NOMO-1 treated with dmso at 0.1 percent for 144 hours (cell line): ENCODE measurements at regions not wholly inside any gene's neighbourhood (a gene's known extent, or its start where the extent isn't known, plus 50 kb on each side); places are given as distances from the start of the nearest gene placed in this dataset.
"Not testable (repeated sequence)": the region's sequence is repeated elsewhere in the genome, so short reads cannot be mapped to it uniquely, and the experiment has no call there.

Source experiments
- DNase-seq: peaks from one replicate; lab custom pipeline; 2025; ENCODE audit not compliant: unreplicated experiment; lab: John Stamatoyannopoulos, UW

DNA sequence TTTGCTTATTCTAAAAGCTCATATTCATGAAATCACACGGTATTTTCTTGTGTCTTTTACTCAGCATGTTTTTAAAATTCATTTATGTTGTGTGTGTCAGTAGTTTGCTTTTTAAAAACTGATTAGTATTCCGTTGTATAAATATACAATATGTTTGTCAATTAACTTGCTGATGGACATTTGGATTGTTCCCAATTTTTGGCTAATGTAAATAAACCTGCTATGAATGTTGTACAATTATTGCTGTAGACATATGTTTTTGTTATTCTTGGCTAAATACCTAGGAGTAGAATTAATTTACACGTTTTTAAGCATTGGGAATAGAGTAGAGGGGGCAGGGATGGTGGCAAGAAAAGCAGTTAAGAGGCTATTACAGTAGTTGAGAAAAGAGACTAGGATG lies 199.5 kb upstream of the CCL2 start:
- DNase-seq = no peak

DNA sequence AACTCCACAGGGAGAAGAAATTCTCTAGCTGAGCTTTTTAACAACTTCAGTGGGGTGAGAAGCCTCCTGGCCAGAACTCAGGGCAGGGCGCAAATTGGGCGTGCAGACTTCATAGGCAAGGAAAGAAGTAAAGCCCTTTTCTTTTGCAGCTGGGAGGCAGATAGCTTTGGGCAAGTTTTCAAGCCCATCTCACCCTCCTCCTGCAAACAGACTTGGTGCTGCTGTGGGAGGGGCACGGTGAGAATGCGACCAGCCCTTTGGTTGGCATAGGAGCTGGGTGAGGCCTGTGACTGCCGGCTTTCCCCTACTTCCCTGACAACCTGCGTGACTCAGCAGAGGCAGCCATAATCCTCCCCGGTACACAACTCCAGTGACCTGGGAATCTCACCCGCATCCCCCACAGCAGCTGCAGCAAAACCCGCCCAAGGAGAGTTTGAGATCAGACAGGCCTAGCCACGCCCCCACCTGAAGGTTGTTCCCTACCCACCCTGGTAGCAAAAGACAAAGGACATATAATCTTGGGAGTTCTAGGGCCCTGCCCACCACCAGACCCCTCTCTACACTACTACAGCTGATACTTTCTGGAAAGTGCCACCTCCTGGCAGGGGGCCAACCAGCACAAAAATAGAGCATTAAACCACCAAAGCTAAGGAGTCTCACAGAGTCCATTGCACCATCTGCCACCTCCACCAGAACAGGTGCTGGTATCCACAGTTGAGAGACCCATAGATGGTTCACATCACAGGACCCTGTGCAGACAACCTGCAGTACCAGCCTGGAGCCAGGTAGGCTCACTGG lies 195.5 kb upstream of the CCL2 start:
- no peak for DNase-seq

DNA sequence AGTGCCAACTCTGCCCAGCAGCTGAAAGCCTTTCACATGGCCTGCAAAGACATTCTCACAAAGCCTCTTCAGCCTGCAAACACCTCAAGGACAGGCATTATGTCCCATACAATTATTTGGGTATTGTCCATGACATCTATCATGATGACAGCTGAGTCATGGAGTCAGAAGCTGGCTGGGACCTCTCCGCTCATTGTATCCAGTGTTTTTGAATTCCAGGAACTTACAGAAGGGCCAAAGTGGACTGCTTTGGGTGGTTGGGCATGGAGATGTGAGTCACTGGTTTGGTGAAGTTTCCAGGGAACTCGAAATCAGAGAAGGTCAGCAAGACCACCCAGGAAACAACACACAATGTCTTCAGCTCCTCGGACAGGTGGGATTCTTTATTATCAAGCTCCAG lies 188.6 kb upstream of the CCL2 start:
- DNase-seq = no peak

DNA sequence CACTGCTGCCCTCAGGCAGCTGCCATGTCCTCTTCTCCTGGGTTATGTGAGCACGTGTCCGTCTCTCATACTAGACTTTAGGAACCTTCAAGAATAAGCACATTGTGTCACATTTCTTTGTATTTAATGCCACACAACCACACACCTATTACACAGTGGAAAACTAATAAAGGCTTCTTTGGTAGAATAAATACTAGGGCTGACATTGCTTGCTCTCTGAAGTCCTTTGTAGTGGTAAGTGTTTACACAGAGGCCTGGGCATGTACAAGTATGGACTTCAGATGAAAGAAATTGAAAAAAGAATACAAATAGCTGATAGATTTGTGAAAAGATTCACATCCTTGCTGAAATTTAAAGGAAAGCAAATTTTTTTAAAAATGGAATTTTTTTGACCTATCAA lies 188.1 kb upstream of the CCL2 start:
- DNase-seq = no peak

DNA sequence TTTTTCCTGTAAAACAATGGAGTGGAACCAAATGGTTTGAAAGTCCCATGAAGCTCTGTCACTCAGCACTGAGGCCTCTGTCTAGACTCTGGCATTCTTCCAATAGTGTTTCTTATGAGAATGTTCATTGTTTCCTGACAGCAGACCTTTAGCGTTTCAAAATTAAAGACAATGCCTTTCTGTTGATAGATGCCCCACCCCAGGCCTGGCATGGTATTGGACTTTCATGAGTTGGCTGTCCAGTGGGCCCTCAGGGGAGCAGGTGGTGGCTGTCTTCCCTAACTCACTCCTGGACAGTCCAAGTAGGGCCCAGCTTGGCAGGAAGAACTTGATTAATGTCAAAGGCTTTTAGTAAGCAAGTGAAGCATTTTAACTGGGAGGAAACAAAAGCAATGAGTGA lies 186.5 kb upstream of the CCL2 start:
- DNase-seq = no peak

DNA sequence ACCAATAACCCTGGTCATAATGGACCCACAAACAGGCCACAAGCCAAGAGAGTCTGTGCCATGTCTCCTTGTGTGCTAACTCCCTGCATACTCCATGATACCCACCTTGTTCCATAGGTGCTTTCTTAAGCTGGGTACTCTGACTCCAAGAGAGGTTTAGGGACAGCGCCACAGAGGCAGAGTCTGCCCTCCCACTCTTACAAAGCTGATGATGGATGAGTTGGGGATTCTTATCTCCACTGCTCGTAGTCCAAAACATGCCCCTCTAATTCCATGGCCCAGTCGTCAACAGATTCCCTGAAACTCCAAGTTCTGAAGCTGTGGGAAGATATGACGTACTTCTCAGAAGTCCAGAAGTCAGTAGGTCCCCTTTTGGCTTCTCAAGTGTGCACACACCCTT lies 184.4 kb upstream of the CCL2 start:
- no peak for DNase-seq

DNA sequence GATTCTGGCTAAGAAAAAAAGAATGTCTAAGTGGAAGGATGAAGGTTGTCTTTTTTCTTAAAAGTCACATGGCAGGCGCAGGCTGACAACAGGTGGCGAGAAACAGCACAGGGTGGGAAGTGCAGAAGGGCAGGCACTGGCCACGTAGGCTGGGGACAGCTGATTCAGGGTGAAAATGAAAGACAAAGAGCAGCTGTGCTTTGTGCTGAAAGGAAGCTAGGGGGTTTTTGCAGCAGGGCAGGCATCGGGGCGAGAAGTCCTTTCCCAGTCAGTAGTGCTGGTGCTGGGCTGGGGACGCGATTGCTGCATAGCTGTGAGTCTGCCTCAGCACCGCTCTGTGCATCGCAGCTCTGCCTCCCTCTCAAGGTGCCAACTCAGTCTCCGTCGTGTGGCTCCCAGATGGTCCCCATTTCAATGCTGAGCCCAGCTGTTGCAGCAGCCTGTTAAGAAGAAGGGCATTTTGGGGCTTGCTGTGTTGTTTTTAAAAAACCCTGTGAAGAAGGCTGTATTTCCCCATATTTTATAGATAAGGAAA lies 183.1 kb upstream of the CCL2 start:
- no peak for DNase-seq

DNA sequence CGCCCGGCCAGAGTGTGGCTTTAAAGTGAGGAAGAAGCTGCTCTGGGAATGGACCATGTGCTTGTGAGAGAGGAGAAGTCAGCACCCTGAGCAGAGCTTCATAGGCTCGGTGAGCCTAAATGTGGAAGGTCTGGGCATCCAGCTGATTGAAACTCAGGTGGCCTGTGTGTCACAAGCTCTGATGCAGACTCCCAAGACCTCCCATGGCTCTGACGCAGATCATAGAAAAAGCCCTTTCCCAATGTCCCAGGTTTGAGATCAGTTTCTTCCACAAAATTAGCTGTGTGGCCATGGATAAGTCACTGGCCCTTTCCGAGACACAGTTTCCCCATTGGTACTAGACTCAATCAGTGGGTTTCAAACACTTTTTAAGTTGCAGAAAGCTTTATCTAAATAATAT lies 180.0 kb upstream of the CCL2 start:
- no peak for DNase-seq

DNA sequence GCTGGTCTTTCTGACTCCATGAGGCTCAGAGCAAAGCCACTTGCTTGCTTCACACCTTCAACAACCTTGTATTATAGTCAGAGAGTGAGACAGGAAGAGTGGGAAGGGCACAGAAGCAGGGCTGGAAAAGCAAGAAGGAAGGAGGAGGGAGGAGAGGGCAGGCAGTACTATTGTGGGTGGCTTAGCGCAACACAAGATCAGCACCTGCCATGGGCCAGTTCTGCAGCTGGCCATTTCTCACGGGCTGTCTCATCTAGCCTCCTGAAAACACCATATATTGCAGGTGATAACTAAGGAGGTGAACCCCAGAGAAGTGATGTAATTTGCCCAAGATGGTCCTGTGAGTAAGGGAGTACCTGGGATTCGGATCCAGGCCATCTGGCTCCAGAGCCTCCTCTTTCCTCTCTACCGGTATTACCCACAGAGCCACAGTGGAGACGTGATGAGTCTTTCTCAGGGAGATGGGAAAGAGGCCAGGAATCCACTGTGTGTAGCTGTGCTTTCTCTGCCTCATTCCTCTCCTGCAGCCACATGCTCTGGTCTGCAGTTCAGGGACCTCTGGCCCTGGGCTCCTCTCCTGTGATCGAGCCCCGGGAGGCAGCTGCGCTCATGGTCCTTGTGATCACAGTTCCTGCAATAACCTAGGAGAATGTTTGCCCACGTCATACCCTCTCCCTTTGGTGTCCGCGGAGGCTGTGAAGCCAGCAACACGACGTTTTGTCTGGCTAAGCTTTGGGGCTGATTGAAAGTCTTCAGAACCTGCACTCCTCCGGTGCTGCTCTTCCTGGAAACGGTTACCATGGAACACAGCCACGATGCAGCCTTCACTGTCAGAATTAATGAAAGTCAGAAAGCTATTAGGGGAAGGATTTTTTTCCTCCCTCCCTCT lies 178.1 kb upstream of the CCL2 start:
- no peak for DNase-seq

DNA sequence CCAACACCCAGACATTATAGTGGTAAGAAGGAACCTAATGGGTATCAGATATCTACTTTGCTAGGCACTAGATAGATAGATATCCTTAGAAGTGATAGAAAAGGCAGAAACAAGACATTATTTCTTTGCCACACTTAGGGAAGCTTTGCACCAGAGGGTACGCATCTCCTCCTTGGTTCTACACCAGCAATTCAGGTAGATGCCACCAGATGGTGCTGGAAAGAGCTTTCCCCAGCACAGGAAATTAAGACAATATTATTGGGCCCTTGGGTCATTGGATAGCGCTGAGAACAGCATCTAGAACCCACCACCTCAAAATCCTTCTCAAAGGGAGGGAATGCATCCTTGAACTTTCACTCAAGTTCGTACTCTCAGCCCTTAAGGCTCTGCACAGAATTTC lies 173.8 kb upstream of the CCL2 start:
- no peak for DNase-seq

DNA sequence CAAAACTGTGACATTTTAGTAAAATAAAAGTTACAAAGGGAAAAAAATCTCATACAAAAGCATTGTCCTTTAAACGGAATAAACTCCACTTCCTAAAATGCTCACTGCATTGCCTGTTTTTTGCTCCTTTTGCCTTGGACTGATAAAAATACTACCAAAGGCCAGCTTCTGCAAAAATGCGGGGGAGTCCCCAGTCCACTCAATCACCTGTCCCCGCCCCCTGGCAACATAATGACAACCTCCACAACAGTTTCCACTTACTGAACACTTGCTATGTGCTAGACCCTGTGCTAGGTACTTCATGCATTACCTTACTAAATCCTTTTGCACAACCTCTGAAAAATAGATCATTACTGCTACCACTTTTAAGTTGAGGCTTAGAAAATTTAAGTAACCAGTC lies 172.7 kb upstream of the CCL2 start:
- no peak for DNase-seq

DNA sequence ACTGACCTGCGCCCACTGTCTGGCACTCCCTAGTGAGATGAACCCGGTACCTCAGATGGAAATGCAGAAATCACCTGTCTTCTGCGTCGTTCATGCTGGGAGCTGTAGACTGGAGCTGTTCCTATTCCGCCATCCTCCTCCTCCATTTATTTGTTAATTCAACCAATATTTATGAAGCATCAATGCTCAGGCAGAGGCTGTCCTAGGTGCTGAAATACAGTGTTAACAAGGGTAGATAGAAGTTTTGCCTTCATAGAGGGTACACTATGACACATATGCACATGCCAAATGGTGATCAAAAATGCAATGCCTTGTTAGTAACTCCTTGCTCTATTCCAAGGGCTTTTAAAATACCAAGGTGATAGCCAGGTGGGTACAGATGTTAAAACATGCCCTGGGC lies 166.0 kb upstream of the CCL2 start:
- DNase-seq = not testable (repeated sequence)

DNA sequence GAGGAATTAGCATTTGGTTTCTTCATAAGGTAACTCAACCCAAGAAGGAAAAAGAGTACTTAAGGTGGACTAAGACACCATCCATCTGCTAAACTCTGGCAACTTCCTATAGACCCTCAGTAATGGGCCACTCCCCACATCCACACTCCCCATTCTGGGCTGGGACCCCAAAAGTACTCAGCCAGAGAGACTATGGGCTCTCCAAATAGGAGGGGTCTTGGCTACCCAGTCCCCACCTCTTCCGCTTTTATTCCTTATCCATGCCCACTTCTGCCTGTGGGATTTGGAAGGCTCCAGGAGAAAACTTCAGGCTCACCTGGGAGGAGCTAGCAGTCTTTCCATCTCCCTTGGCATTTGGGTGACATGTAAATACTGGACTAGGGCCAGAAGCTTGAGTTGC lies 164.5 kb upstream of the CCL2 start:
- DNase-seq = no peak

DNA sequence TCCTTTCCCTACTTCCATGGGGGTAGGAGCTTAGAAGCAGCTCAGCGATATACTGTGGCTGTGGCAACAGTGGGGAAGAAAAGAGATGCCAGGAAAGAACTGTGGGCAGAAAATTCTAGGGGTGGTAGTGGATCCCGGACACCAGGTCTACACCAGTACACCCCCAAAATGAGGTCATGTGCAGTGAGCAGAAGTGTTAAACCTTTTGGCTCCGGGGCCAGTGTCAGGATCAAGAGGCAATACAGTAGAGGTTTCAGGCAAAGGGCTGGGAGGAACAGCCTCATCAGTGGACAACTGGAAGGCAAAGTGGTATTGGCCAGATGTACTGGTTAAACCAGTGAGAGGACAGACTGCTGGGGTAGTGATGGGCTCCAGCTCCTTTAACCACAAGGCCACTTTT lies 163.1 kb upstream of the CCL2 start:
- DNase-seq = no peak

DNA sequence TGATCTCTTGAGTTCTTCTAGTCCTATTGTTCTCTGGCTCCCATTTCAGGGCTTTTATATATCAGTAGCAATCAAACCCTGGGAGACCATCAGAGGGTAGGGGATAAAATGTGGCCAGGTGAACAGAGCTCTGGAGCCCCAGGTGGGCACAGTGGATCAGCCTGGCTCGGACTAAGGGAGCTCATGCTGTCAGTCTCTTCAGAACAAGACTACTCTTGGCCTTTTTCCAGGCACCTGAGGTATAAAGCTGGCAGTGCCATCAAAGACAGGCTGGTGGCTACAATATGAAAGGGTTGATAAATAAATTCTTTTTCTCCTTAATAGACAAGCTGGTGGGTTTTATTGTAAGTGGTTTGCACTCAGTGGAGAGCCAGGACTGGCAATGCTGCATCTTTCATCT lies 160.0 kb upstream of the CCL2 start:
- DNase-seq = no peak

DNA sequence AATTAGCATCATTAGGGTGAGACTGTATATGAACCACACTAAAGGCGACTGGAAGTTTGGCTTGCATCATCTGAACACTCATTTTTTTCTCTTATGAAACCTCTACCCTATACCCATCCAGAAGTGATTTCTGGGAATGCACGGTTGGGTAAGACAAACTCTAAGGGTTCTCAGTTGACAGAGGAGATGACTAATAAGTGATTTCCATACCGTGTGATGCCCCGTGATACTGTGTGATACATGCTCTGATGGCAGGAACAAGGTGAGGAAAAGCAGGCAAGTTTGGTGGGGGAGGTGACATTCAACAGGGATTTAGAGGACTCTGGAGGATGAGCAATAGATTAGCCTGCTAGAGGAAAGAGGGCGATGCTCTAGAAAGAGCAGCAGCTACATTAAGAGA lies 156.4 kb upstream of the CCL2 start:
- no peak for DNase-seq

DNA sequence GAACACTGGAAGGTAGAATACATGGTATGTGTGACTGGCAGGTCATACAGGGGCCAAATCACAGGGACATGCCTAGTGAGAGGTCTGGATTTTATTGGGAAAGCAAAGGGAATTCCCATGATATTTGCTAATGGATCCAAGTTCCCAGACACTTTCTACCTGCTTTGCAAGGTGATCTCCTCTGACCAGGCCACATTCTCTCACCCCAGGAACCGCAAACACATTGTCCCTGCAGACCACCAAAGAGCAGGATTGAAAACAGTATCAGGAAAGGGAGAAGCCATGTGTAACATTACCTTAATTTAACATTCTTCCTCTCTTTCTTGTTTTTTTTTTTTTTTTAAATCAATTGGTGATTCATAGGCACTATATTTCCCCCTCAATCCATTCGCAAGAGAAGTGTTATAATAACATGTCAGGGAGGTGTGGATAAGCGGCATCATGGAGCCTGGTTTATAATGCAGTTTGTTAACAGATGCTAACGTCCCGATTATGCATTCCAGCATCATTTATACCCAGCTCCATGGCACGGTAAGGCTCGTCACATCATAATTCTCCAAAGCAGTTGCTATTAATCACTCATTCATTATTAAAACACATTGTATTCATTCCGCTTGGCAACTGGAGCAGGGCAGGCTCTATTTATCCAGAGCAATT lies 155.1 kb upstream of the CCL2 start:
- DNase-seq = no peak

DNA sequence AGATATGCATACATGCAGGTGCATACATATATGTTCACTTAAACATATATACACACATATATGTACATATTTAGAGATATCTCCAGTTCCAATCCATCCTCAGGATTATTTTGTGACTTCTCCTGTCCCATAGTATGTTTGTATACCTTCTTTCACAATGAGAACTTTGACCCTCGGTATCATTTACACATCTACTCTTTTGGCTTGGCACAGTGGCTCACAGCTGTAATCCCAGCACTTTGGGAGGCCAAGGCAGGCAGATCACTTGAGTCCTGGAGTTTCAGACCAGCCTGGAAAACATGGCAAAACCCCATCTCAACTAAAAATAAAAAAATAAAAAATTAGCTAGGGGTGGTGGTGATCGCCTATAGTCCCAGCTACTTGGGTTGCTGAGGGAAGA lies 148.1 kb upstream of the CCL2 start:
- no peak for DNase-seq

DNA sequence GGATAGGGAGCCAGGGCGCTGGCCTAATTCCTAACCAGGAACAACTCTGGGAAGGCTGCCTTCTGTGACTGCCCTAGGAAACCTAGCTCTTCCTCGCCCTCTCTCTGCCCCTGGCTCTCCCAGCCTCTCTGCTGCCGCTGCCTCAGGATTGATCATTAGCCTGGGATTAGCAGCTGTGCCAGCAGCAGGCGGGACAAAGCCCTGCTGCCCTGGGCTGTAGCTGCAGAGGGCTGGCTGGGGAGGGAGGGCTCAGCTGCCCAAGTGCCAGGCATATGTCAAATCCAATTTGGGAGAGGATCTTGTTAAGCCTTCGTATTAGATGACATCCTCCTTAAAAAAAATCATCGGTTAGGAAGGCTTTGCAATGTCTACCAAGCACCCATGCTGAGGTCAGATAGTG lies 144.8 kb upstream of the CCL2 start:
- DNase-seq = no peak

DNA sequence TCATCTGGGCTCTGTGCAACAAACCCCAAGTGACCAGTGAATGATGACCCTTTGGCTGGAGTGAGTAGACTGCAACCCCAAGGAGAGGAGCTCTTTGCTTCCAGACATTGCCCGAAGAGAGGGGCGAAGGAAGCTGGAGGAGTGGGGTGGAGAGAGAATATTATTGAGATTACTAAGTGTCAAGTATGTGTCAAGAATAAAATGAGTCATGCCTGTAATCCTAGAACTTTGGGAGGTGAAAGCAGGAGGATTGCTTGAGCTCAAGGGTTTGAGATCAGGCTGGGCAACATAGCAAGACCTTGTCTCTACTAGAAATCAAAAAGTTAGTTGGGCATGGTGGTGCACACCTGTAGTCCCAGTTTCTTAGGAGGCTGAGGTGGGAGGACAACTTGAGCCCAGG lies 142.0 kb upstream of the CCL2 start:
- DNase-seq = no peak

DNA sequence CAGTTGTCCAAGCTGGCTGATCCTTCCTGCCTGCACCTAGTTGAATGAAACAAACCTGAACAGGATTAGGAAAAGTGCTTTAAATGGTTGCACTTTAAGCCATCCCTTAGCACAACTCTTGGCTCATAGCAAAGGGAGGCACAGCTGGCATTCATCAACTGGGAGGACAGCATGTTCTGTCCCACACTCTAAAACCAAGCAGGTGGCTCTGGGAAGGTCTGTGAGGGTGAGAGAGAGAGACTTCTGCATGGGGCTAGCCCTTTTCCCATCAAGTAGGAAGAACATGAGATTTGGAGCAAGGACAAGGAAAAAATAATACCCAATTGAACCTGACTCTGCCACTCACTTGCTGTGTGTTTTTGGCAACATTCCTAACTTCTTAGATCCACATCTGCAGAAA lies 140.9 kb upstream of the CCL2 start:
- no peak for DNase-seq

DNA sequence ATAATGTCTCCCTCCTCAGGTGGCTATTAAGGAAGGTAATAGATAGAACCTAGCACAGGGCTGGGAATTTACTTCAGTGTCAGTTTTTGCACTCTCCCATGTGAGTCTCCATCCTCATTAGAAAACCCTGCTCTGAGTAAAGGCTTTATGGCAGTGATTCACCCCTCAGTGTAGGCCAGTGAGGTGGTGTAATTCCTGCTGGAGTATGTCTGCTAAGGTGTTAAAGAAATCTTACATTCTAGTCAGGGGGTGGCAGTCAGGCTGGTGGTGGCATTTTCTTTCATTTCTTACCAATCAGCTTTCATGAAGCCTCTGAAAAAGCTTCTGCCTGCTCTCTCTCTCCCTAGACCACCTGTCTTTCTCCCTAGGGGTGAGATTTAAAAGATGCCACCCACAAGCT lies 138.8 kb upstream of the CCL2 start:
- DNase-seq = no peak
